GM18909 (cell line): ENCODE measurements at regions not wholly inside any gene's neighbourhood (a gene's known extent, or its start where the extent isn't known, plus 50 kb on each side); places are given as distances from the start of the nearest gene placed in this dataset.

ENCODE experiments used
- ATAC-seq: cut with Tn5 transposase; IDR thresholded peaks from one replicate; pipeline ENCODE4 v1.9.1; 2021; ENCODE audit warnings: mild to moderate bottlenecking; ENCODE audit not compliant: unreplicated experiment, poor library complexity

GRCh38 chr1:214918745-214919144, 163.8 kb upstream of the KCNK2 start:
- ATAC-seq: no peak

GRCh38 chr1:214920337-214920736, 162.2 kb upstream of the KCNK2 start:
- no peak for ATAC-seq

GRCh38 chr1:214923278-214923915, 159.1 kb upstream of the KCNK2 start:
- no peak for ATAC-seq

- no peak for ATAC-seq
Measured at GRCh38 chr1:214927796-214928195, 154.7 kb upstream of the KCNK2 start.

GRCh38 chr1:214928574-214928973, 154.0 kb upstream of the KCNK2 start:
- no peak for ATAC-seq

GRCh38 chr1:214933375-214933774, 149.2 kb upstream of the KCNK2 start:
- no peak for ATAC-seq

GRCh38 chr1:214934045-214934444, 148.5 kb upstream of the KCNK2 start:
- ATAC-seq: no peak

GRCh38 chr1:214935258-214935657, 147.3 kb upstream of the KCNK2 start:
- no peak for ATAC-seq

GRCh38 chr1:214939180-214939579, 143.4 kb upstream of the KCNK2 start:
- no peak for ATAC-seq

- ATAC-seq: no peak
Measured at GRCh38 chr1:214941061-214941460, 141.5 kb upstream of the KCNK2 start.

GRCh38 chr1:214943054-214943453, 139.5 kb upstream of the KCNK2 start:
- no peak for ATAC-seq

GRCh38 chr1:214946615-214947014, 135.9 kb upstream of the KCNK2 start:
- ATAC-seq: no peak

- no peak for ATAC-seq
Measured at GRCh38 chr1:214952648-214953047, 129.9 kb upstream of the KCNK2 start.

GRCh38 chr1:214953901-214954616, 128.5 kb upstream of the KCNK2 start:
- ATAC-seq: no peak

- no peak for ATAC-seq
Measured at GRCh38 chr1:214954617-214954949, 128.0 kb upstream of the KCNK2 start.

GRCh38 chr1:214957330-214958137, 125.0 kb upstream of the KCNK2 start:
- ATAC-seq: no peak

- no peak for ATAC-seq
Measured at GRCh38 chr1:214958486-214958885, 124.1 kb upstream of the KCNK2 start.

- ATAC-seq: no peak
Measured at GRCh38 chr1:214966346-214966745, 116.2 kb upstream of the KCNK2 start.

GRCh38 chr1:214967865-214968575, 114.5 kb upstream of the KCNK2 start:
- no peak for ATAC-seq

- no peak for ATAC-seq
Measured at GRCh38 chr1:214970016-214970415, 112.5 kb upstream of the KCNK2 start.

GRCh38 chr1:214971071-214971470, 111.5 kb upstream of the KCNK2 start:
- ATAC-seq: no peak
